GM10248 (cell line): ENCODE measurements at regions not wholly inside any gene's neighbourhood (a gene's known extent, or its start where the extent isn't known, plus 50 kb on each side); places are given as distances from the start of the nearest gene placed in this dataset.

ENCODE experiments used
- CTCF ChIA-PET: fragments of 300-600 bp; sonication (Branson Sonifier 250); formaldehyde crosslinking; extraction: SDS; loops from one replicate; lab custom pipeline; 2021; ENCODE audit warnings: antibody characterized with exemption; lab: Yijun Ruan, JAX
- POLR2A ChIA-PET: fragments of 350-650 bp; sonication (Branson Sonifier 250); formaldehyde crosslinking; extraction: SDS; loops from one replicate; lab custom pipeline; 2020; ENCODE audit warnings: antibody characterized with exemption; lab: Yijun Ruan, JAX
- DNase-seq: peaks from one replicate; pipeline ENCODE4 v3.0.0; 2012; ENCODE audit errors: extremely low spot score
- CTCF ChIP-seq: IDR thresholded peaks from 2 replicates; pipeline ENCODE4 v1.5.1; 2012; ENCODE audit warnings: mild to moderate bottlenecking, low read depth; ENCODE audit errors: extremely low read depth, missing control alignments, control extremely low read depth

GRCh38 chr5:16350816-16351215 lies 114.8 kb downstream of the ZNF622 start:
- no peak for TF ChIP-seq CTCF
- no peak for DNase-seq
- ChIA-PET POLR2A (no interaction called here), CTCF (no interaction called here)

GRCh38 chr5:16346380-16346779 lies 119.2 kb downstream of the ZNF622 start:
- no peak for TF ChIP-seq CTCF
- no peak for DNase-seq
- ChIA-PET CTCF (no interaction called here), POLR2A (no interaction called here)

GRCh38 chr5:16345454-16345853 lies 120.1 kb downstream of the ZNF622 start:
- TF ChIP-seq CTCF: no peak
- CTCF ChIA-PET: interaction anchor here (1.2 to 1.6 kb wide), 2 partner anchors 11 to 205 kb away, joined by 3 read pairs; no protein-coding TSS in a partner anchor
- POLR2A ChIA-PET: no interaction called here
- DNase-seq: no peak

GRCh38 chr5:16326137-16326536 lies 139.5 kb downstream of the ZNF622 start:
- no peak for DNase-seq
- TF ChIP-seq CTCF: no peak
- POLR2A ChIA-PET: no interaction called here
- CTCF ChIA-PET: no interaction called here

- ChIA-PET POLR2A (no interaction called here), CTCF (no interaction called here)
- DNase-seq: no peak
- TF ChIP-seq CTCF: no peak
Observed at GRCh38 chr5:16321284-16321683, 141.7 kb upstream of the MARCHF11 start.

- no peak for DNase-seq
- TF ChIP-seq CTCF: no peak
- ChIA-PET POLR2A (no interaction called here), CTCF (no interaction called here)
Observed at GRCh38 chr5:16315501-16315900, 135.9 kb upstream of the MARCHF11 start.

GRCh38 chr5:16313761-16314160 lies 134.2 kb upstream of the MARCHF11 start:
- ChIA-PET POLR2A (no interaction called here), CTCF (interaction anchor here (1.1 kb wide), 1 partner anchor 153 kb away, joined by 4 read pairs; no protein-coding TSS in a partner anchor)
- DNase-seq: no peak
- no peak for TF ChIP-seq CTCF
